ENCODE measurements at regions not wholly inside any gene's neighbourhood (a gene's known extent, or its start where the extent isn't known, plus 50 kb on each side); places are given as distances from the start of the nearest gene placed in this dataset.

DNA sequence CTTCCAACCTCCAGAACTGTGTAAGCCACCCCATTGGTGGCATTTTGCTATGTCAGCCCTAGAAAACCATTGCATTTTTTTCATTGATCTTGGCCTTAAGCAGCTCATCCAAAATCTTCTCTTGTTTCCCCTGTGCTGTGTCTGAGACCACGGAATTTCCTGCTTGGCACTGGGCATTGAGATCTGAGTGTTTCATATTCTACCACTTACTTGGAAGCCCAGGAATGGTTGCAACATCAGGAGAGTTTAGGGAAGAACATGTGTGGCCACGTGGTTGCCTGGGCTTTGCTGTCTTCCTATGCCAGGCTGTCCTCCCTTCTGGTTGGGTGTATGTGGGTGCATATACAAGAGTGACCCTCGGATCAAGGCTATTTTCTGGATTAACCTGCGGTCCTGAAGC, 139.3 kb upstream of the PMEPA1 start:
- Histone ChIP-seq H3K4me3 (replicated peaks in 1 of 3) (no peak overlapping the region), H3K9me3 (no peaks in the 10 kb centered on the region), H3K27me3 (no peaks in the 10 kb centered on the region), H3K36me3 (no peaks in the 10 kb centered on the region), H3K4me1 (no peaks in the 10 kb centered on the region), H3K27ac (no peak overlapping the region)
- intact Hi-C loops (cut with DNase I), result no loop called here
- no peak for DNase-seq
- TF ChIP-seq, protein P1, sequence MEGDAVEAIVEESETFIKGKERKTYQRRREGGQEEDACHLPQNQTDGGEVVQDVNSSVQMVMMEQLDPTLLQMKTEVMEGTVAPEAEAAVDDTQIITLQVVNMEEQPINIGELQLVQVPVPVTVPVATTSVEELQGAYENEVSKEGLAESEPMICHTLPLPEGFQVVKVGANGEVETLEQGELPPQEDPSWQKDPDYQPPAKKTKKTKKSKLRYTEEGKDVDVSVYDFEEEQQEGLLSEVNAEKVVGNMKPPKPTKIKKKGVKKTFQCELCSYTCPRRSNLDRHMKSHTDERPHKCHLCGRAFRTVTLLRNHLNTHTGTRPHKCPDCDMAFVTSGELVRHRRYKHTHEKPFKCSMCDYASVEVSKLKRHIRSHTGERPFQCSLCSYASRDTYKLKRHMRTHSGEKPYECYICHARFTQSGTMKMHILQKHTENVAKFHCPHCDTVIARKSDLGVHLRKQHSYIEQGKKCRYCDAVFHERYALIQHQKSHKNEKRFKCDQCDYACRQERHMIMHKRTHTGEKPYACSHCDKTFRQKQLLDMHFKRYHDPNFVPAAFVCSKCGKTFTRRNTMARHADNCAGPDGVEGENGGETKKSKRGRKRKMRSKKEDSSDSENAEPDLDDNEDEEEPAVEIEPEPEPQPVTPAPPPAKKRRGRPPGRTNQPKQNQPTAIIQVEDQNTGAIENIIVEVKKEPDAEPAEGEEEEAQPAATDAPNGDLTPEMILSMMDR (IDR thresholded peaks at IDR 0.05), result no peak
- WGBS, 2 donors, result 64 to 73% methylated on average over 4 of the region's 4 CpGs

DNA sequence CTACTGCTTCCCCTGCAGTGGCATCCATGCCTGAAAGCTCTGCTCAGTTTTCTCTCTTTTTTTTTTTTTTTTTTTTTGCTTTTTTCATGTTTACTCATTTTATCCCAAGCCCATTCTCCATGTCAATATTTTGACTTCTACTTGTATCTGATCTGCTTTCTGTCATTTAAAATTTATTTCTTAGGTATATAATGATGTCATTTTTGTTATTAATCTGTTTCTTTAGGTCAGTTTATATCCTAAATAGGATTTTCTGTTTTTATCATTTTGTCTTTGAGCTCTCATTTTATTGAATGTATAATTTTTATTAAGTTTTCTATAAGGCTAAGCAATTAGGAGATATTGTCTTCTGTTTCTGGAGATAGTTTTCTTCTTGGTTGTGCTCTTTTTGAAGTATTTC, 138.5 kb upstream of the PMEPA1 start:
- Histone ChIP-seq H3K27me3 (no peaks in the 10 kb centered on the region), H3K4me3 (replicated peaks in 1 of 3) (no peak overlapping the region), H3K36me3 (no peaks in the 10 kb centered on the region), H3K9me3 (no peaks in the 10 kb centered on the region), H3K27ac (no peak overlapping the region), H3K4me1 (no peaks in the 10 kb centered on the region)
- DNase-seq, result no peak
- TF ChIP-seq POLR2A (IDR thresholded peaks at IDR 0.05), result no peak
- TF ChIP-seq, protein P1 (IDR thresholded peaks at IDR 0.05), result no peak
- intact Hi-C loops (cut with DNase I), result no loop called here

DNA sequence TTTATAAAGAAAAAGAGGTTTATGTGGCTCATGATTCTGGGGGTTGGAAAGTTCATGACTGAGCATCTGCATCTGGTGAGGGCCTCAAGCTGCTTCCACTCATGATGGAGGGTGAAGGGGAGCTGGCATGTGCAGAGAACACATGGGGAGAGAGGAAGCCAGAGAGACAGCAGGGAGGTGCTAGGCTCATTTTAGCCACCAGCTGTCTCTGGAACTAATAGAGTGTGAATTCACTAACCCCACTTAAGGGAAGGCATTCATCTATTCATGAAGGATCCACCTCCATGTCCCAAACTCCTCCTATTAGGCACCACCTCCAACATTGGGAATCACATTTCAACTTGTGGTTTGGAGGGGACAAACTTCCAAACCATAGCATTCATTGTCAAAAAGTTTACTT, 137.3 kb upstream of the PMEPA1 start:
- Histone ChIP-seq H3K9me3 (no peaks in the 10 kb centered on the region), H3K36me3 (no peaks in the 10 kb centered on the region), H3K27ac (no peak overlapping the region), H3K4me1 (no peaks in the 10 kb centered on the region), H3K27me3 (no peaks in the 10 kb centered on the region), H3K4me3 (replicated peaks in 1 of 3) (no peak overlapping the region)
- TF ChIP-seq, protein P1 (IDR thresholded peaks at IDR 0.05), result no peak
- no peak for TF ChIP-seq POLR2A (IDR thresholded peaks at IDR 0.05)
- no peak for DNase-seq
- intact Hi-C loops (cut with DNase I), result no loop called here

DNA sequence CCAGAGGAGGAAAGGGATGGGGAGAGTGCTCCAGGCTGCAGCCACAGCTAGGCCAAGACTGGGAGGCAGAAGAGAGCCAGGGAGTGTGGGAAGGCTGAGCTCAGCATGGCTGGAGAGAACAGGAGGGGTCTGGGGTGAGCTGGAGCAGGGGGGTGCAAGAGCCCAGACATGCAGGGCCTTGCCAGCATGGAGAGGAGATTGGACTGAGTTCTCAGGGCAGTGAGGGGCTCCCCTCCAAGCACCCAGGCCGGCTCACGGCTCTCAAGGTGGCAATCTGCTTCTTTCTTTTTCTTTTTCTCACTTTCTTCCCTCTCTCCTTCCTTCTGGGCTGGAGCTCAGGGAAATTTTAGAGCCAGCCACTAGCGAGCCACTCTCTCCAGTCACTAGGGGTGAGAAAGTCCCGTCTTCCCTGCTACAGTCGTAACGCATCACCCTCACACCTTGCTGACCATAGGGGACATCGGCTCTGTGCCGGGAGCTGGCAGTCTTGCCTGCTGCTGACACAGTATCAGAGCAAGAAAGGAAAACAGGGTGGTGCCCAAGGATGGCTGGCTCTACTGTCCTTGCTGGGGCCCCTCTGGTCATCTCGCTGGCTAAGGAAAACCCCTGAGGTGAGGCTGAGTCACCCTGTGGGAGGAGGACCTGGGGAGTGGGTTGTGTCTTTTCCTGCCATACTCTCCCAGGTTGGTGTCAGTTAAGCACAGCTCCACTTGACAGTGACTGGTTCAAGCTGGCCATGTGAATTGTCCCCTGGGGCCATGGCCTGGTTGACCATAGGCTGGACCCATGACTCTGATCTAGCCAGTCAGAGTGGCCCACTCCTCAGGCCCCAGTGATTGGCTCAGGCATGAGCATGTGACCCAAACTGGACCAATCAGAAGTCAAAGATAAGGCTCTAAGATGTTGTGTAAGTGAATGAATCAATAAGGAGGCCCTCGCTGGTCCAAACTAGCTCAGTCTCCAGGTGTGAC, 135.1 kb upstream of the PMEPA1 start:
- no peak for TF ChIP-seq POLR2A (IDR thresholded peaks at IDR 0.05)
- TF ChIP-seq, protein P1 (IDR thresholded peaks at IDR 0.05), result no peak
- no peaks in the 10 kb centered on the region for H3K27me3 ChIP-seq
- no peak overlapping the region for H3K27ac ChIP-seq
- H3K36me3 ChIP-seq, result no peaks in the 10 kb centered on the region
- no peak overlapping the region for H3K4me3 ChIP-seq (replicated peaks in 1 of 3)
- H3K9me3 ChIP-seq, result no peaks in the 10 kb centered on the region
- 75 to 87% methylated on average over 10 of the region's 10 CpGs for WGBS, 2 donors
- intact Hi-C loops (cut with DNase I), result no loop called here
- DNase-seq, result no peak
- H3K4me1 ChIP-seq, result no peaks in the 10 kb centered on the region

DNA sequence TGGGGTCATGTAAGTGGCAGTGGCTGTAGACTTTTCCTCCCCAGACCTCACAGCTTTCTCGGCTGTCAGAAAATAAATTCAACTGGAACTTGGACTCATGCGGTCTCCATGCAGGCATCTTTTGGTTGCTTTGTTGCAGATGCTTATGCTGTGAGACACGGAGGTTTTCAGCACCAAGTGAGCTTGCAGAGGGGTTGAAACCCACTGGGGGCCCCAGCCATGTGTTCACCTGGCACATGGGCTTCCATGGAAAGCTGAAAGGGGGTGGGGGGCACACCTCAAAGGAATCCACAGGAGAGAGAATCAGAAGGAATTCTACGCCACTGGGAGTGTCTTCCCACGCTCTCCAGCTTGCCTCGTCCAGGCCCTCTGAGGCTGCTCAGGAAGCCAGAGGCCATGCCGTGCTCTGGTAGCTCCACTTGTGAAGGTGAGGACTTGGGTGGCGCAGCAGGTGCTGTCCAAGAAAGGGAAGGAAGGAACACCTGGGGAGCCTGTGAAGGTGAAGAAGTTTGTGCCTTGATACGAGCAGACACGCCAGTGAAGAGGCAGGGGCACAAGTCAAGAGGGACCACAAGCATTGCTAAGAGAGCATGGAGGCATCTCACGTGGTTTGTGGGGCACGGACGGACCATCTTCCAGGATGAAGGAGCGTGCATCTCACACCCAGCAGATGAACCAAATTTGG, 134.3 kb upstream of the PMEPA1 start:
- TF ChIP-seq, protein P1 (IDR thresholded peaks at IDR 0.05), result no peak
- no peak for TF ChIP-seq POLR2A (IDR thresholded peaks at IDR 0.05)
- 80 to 82% methylated on average over 14 of the region's 14 CpGs for WGBS, 2 donors
- Histone ChIP-seq H3K4me3 (replicated peaks in 1 of 3) (no peak overlapping the region), H3K4me1 (no peaks in the 10 kb centered on the region), H3K9me3 (no peaks in the 10 kb centered on the region), H3K36me3 (no peaks in the 10 kb centered on the region), H3K27ac (no peak overlapping the region), H3K27me3 (no peaks in the 10 kb centered on the region)
- no peak for DNase-seq
- intact Hi-C loops (cut with DNase I), result no loop called here
